Hepatocyte (in vitro differentiated cells): ENCODE measurements at regions not wholly inside any gene's neighbourhood (a gene's known extent, or its start where the extent isn't known, plus 50 kb on each side); places are given as distances from the start of the nearest gene placed in this dataset.

Source experiments
- DNase-seq: peaks from one replicate; pipeline ENCODE4 v3.0.0-alpha.2; 2016; ENCODE audit warnings: low spot score
- H2AFZ ChIP-seq: fragments of 200-600 bp; sonication (generic); 2 replicates; pipeline ENCODE4 v1.6.0; 2016; ENCODE audit warnings: antibody characterized with exemption, mild to moderate bottlenecking
- H3K27ac ChIP-seq: fragments of 200-600 bp; sonication (generic); 2 replicates; pipeline ENCODE4 v1.5.1; 2016; ENCODE audit warnings: mild to moderate bottlenecking
- H3K27me3 ChIP-seq: fragments of 200-600 bp; sonication (generic); 2 replicates; pipeline ENCODE4 v1.6.1; 2016
- H3K36me3 ChIP-seq: fragments of 200-600 bp; sonication (generic); replicated peaks from 2 replicates; pipeline ENCODE4 v1.5.1; 2016; ENCODE audit warnings: low read depth; ENCODE audit not compliant: insufficient read depth
- H3K4me1 ChIP-seq: fragments of 200-600 bp; sonication (generic); 2 replicates; pipeline ENCODE4 v1.5.1; 2016; ENCODE audit warnings: mild to moderate bottlenecking, moderate library complexity; ENCODE audit not compliant: insufficient read depth
- H3K4me2 ChIP-seq: fragments of 200-600 bp; sonication (generic); 2 replicates; pipeline ENCODE4 v1.6.0; 2016
- H3K4me3 ChIP-seq: fragments of 200-600 bp; sonication (generic); 2 replicates; pipeline ENCODE4 v1.5.1; 2016; ENCODE audit warnings: mild to moderate bottlenecking
- H3K79me2 ChIP-seq: fragments of 200-600 bp; sonication (generic); 2 replicates; pipeline ENCODE4 v1.6.0; 2017; ENCODE audit warnings: mild to moderate bottlenecking
- H3K9me2 ChIP-seq: fragments of 200-600 bp; sonication (generic); replicated peaks from 2 replicates; pipeline ENCODE4 v1.6.0; 2017; ENCODE audit warnings: mild to moderate bottlenecking; ENCODE audit not compliant: insufficient read depth
- H3K9me3 ChIP-seq: fragments of 200-600 bp; sonication (generic); 2 replicates; pipeline ENCODE4 v1.5.1; 2016; ENCODE audit warnings: low read depth, mild to moderate bottlenecking
- H4K20me1 ChIP-seq: fragments of 200-600 bp; sonication (generic); 2 replicates; pipeline ENCODE4 v1.6.0; 2016; ENCODE audit warnings: mild to moderate bottlenecking; ENCODE audit not compliant: insufficient read depth, poor library complexity, severe bottlenecking
- EZH2 ChIP-seq: fragments of 200-600 bp; sonication (generic); IDR thresholded peaks from 2 replicates; pipeline ENCODE4 v1.6.1; 2016; ENCODE audit warnings: antibody characterized with exemption, mild to moderate bottlenecking, borderline replicate concordance
- EZH2phosphoT487 ChIP-seq: fragments of 200-600 bp; sonication (generic); IDR thresholded peaks from one replicate; pipeline ENCODE4 v1.6.1; 2018; ENCODE audit warnings: antibody characterized with exemption, mild to moderate bottlenecking, low read depth, moderate library complexity; ENCODE audit not compliant: unreplicated experiment, severe bottlenecking
- WGBS: methylation state at CpG from one replicate; pipeline ENCODE4 v1.1.6; 2016; ENCODE audit warnings: low lambda C conversion rate; ENCODE audit errors: missing lambda C conversion rate; 5-methylcytosine and 5-hydroxymethylcytosine counted together
- TF ChIP-seq, protein P1 (sequence below): fragments of 200-600 bp; sonication (generic); IDR thresholded peaks from 2 replicates; pipeline ENCODE4 v1.5.1; 2016; ENCODE audit warnings: antibody characterized with exemption, mild to moderate bottlenecking; ENCODE audit not compliant: poor library complexity

DNA sequence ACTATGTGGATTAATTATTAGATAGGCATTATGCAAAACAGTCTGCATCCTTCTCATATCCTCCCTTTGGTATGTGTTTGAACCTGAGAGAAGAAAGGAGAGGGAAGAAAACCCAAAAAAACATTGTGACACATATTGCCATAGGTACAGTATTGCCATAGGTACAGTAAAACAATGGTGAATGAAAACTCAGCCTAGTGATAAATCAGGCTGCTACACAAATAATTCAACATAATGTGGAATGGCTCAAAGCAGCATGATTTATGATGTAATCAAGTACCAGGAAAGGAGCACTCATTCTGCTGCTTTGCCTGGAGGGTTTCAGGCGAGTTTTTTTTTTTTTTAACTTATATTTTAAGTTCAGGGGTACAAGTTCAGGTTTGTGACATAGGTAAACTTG lies 213.9 kb upstream of the LYPLAL1 start:
- TF ChIP-seq EZH2phosphoT487 = no peak
- no peak for TF ChIP-seq EZH2
- TF ChIP-seq, protein P1, sequence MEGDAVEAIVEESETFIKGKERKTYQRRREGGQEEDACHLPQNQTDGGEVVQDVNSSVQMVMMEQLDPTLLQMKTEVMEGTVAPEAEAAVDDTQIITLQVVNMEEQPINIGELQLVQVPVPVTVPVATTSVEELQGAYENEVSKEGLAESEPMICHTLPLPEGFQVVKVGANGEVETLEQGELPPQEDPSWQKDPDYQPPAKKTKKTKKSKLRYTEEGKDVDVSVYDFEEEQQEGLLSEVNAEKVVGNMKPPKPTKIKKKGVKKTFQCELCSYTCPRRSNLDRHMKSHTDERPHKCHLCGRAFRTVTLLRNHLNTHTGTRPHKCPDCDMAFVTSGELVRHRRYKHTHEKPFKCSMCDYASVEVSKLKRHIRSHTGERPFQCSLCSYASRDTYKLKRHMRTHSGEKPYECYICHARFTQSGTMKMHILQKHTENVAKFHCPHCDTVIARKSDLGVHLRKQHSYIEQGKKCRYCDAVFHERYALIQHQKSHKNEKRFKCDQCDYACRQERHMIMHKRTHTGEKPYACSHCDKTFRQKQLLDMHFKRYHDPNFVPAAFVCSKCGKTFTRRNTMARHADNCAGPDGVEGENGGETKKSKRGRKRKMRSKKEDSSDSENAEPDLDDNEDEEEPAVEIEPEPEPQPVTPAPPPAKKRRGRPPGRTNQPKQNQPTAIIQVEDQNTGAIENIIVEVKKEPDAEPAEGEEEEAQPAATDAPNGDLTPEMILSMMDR = no peak
- 72% methylated on average over 1 of the region's 1 CpG for WGBS

DNA sequence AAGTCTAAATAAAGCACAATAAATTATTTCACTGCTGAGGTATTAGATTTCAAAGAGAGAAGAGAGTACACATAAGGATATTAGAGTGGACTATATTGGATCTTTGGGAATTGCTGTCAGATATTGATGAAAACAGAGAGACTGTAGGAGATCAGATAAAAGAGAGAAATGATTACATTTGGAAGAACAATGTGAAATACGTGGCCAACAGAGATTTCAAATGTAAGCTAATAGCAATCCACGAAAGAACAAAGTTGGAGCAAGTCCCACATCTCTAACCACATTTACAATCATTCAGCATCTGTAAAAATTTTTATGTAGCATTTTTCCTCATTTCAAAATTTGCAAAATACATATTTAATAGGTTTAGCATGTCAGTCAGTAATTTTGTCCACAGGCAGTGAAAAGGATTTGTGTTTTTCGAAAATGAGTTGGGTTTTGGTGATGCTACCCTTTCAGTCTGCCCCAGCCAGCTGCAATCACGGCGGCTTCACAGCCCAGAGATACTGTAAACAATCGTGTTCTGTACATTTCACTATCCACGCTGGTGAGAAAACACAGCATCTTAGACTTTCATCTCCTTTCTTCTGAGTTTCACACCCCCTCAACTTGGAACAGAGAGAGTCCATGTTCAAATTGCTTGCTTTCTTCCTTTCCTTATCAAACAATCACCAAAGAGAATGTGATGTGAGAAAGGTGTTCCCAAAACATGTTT lies 209.1 kb upstream of the LYPLAL1 start:
- no peaks in the 10 kb centered on the region for H3K79me2 ChIP-seq
- H4K20me1 ChIP-seq = no peaks in the 10 kb centered on the region
- peak overlapping the region; percentile 42 for H3K27ac ChIP-seq
- no peak overlapping the region for H3K4me3 ChIP-seq
- no peaks in the 10 kb centered on the region for H3K9me2 ChIP-seq
- peak overlapping the region; percentile 19 for H2AFZ ChIP-seq
- no peaks in the 10 kb centered on the region for H3K27me3 ChIP-seq
- DNase-seq = no peak
- 51% methylated on average over 7 of the region's 7 CpGs for WGBS
- H3K9me3 ChIP-seq = no peaks in the 10 kb centered on the region
- H3K36me3 ChIP-seq = no peaks in the 10 kb centered on the region
- peak overlapping the region; percentile 2 for H3K4me2 ChIP-seq
- no peaks in the 10 kb centered on the region for H3K4me1 ChIP-seq
- TF ChIP-seq EZH2 (no peak), EZH2phosphoT487 (no peak)
- TF ChIP-seq, protein P1 = no peak

More for the DNA sequence above, 213.9 kb upstream of the LYPLAL1 start:
- Histone ChIP-seq H3K36me3 (no peaks in the 10 kb centered on the region), H2AFZ (no peak overlapping the region), H3K4me3 (no peak overlapping the region), H4K20me1 (no peaks in the 10 kb centered on the region), H3K27ac (no peak overlapping the region), H3K9me3 (no peaks in the 10 kb centered on the region), H3K27me3 (no peaks in the 10 kb centered on the region), H3K79me2 (no peaks in the 10 kb centered on the region), H3K4me1 (no peaks in the 10 kb centered on the region), H3K9me2 (no peaks in the 10 kb centered on the region), H3K4me2 (no peak overlapping the region)
- DNase-seq = no peak

DNA sequence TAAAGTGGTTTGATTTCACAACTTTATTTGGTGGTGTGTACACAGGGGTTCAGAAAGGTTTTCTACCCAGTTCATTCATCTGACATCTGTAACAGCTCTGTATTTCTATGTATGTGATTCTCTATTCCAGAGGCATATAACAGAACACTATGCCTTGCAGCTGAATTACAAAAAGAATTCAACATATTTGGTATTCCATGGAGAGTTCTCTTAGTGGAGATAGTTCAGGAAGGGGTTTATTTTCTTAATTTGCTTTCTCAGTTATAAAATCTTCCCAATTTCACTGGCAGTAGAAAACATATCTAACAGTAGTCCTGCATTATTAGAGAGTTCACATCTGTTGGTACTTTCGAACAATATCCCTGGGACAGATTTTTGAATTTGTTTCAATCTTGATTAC lies 207.9 kb upstream of the LYPLAL1 start:
- no peak for DNase-seq
- H3K27me3 ChIP-seq = no peaks in the 10 kb centered on the region
- no peaks in the 10 kb centered on the region for H3K9me3 ChIP-seq
- H3K4me2 ChIP-seq = no peak overlapping the region
- no peaks in the 10 kb centered on the region for H3K9me2 ChIP-seq
- no peaks in the 10 kb centered on the region for H3K36me3 ChIP-seq
- H2AFZ ChIP-seq = no peak overlapping the region
- H3K27ac ChIP-seq = no peak overlapping the region
- peaks cover 9% of the 10 kb centered on the region for H3K4me1 ChIP-seq
- no peaks in the 10 kb centered on the region for H4K20me1 ChIP-seq
- TF ChIP-seq EZH2 (no peak), EZH2phosphoT487 (no peak)
- 100% methylated on average over 1 of the region's 1 CpG for WGBS
- no peak overlapping the region for H3K4me3 ChIP-seq
- no peaks in the 10 kb centered on the region for H3K79me2 ChIP-seq

DNA sequence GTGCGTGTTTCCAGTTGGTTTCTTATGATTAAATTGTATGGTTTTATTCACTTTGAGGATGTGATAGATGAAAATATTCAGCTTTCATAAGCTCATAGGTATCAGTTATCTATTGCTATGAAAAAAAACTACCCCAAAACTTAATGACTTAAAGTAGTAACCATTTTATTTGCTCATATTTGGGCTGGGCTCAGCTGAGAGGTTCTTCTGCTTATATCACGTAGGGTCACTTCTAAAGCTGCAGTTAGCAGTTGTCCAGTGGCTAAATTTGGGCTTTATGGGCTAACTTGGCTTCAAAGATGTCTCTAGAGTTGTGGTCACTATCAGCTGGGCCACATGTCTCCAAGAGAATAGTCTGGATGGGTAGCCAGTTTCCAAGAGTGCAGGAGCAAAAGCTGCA lies 206.4 kb upstream of the LYPLAL1 start:
- Histone ChIP-seq H4K20me1 (no peaks in the 10 kb centered on the region), H3K4me1 (peaks cover 9% of the 10 kb centered on the region), H3K4me3 (no peak overlapping the region), H3K9me3 (no peaks in the 10 kb centered on the region), H3K27ac (no peak overlapping the region), H2AFZ (no peak overlapping the region), H3K27me3 (no peaks in the 10 kb centered on the region), H3K36me3 (no peaks in the 10 kb centered on the region), H3K79me2 (no peaks in the 10 kb centered on the region), H3K4me2 (no peak overlapping the region), H3K9me2 (no peaks in the 10 kb centered on the region)
- 95% methylated on average over 2 of the region's 2 CpGs for WGBS
- TF ChIP-seq EZH2phosphoT487 (no peak), EZH2 (no peak)
- TF ChIP-seq, protein P1 = no peak
- DNase-seq = no peak
